Bone marrow (tissue), 2 donors: ENCODE measurements at regions not wholly inside any gene's neighbourhood (a gene's known extent, or its start where the extent isn't known, plus 50 kb on each side); places are given as distances from the start of the nearest gene placed in this dataset.
"Not testable (repeated sequence)": the region's sequence is repeated elsewhere in the genome, so short reads cannot be mapped to it uniquely, and the experiment has no call there.

Source experiments
- DNase-seq, 2 donors: peaks; one replicate each; lab custom pipeline; 2025; lab: John Stamatoyannopoulos, UW

DNA sequence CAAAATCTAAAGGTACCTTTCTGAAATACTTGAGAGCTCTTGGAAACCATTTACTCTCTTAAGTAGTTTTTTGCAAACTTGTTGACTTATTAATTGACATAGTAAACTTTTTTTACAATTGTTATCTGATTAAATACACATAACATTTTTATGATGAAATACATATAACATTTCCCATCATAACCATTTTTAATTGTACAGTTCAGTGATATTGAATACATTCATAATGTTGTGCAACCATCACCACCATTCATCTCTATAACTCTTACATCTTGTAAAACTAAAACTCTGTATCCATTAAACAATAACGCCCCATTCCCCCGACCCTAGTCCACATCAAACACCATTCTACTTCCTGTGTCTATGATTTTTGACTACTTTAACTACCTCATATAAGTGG, 95.7 kb upstream of the ZNF648 start:
- no peak for DNase-seq

DNA sequence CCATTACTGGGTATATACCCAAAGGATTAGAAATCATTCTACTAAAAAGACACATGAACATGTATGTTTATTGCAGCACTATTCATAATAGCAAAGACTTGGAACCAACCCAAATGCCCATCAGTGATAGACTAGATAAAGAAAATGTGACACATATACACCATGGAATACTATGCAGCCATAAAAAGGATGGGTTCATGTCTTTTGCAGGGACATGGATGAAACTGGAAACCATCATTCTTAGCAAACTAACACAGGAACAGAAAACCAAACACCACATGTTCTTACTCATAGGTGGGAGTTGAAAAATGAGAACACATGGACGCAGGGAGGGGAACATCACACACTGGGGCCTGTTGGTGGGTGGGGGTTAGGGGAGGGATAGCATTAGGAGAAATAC, 92.9 kb upstream of the ZNF648 start:
- not testable (repeated sequence) for DNase-seq

DNA sequence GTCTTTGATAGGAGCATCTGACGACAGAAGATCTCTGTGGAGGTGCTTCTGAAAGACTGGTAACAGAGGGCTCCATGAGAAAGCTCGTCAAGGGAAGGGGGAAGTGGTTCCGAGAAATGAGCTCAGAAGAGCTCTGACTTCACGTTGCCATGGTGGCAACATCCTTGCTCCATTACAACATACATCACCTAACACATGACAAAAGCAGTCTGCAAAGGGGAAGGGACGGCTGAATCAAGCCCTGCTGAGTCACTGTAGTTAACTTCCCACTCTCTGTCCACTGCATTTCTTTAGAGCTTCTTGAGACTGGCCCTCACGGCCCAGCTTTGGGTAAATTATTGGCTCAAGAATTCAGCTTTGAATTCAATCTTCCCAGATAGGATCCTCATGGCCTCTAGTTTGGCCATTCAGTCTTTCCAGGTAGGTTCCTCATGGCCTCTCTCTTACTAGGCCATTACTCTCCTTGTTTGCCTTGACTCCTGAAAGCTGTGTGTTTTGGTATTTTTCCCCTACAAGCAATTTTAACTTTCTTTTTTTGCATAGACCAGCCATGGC, 88.0 kb upstream of the ZNF648 start:
- peak; percentile 29 to 77 for DNase-seq

DNA sequence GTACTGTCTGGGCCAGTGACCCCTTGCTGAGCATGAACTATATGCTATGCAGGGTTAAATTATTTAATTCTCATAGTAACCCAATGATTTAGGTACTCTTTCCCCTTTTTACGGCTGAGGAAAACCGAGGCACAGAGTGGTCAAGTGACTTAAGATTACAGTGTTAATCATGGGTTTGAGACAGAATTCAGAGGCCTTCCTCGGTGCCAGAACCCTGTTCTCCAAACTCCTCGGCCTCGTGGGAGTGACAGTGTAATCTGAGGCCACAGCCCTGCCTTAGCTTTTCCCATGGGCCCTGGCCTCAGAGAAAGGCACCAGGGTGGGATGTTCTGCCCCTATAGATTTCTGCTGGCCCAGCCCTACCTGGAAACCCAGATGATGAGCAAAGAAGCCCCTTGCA, 86.4 kb upstream of the ZNF648 start:
- no peak for DNase-seq

DNA sequence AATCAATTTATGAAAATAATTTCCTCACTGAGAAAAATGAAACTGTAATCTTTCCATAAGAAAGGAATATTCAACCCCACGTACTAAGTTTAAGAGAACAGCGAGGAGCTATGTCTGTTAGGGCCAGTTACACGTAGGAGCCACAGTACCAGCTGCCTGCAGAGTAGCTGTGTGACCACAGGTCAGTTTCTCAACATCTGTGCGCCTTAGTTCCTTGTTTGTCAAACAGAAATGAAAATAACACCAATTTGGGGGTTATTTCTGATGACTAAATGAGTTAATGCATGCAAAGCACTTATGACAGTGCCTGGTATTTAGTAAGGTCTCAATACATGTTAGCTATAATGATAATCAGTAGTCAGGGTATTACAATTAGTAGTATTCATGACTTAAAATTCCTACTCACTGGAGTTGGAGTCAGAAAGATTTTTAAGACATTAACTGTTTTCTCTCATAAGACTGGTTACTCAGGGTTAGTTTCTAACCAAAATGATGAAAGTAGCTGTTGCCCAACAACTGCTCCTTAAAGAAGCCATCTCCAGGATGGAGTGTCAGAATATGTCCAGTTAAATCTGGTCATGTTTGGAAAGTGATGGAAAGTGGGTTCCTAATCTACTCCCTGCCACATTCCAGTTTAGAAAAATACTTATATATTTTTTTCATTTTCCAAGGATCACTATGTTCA, 85.8 kb upstream of the ZNF648 start:
- DNase-seq = no peak

DNA sequence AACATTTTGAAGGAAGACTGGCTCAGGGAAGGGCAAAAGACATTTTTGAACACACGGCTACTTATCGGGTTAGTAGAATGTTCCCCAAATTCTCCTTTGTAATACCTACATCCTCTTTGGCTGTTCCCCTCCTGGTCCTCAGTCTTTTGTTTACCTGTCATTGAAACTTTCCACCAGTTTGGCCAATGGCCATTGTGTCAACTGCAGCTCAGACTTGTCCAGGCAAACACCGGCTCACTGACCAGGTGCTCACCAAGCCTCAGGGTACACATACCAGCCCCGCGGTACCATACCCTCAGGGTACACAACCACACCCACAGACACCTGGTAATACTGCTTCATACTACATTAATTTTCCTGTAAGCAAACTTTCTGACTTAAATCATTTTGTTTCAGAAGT, 84.8 kb upstream of the ZNF648 start:
- DNase-seq = no peak

- DNase-seq = no peak
Measured at GRCh38 chr1:182145441-182145840, 83.9 kb upstream of the ZNF648 start.

DNA sequence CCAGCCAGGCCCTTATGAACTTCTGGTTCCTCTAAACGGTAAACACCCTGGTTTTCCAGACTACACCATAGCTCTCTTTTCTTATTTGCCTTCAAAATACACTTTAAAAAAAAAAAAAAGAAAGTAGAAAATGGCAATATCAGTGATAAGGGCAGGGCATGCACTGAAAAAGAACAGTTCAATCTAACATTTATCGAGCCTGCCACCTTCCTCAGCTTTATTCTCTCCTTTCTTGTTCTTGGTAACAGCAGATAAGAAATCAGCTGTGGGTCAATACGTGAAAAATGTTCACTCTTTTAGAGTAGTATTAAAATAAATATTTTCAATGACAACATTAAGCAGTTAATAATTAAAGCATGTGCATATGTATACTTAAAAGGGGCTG, 83.1 kb upstream of the ZNF648 start:
- no peak for DNase-seq

- DNase-seq = peak; percentile 46 to 66
Measured at GRCh38 chr1:182143825-182144645, 82.5 kb upstream of the ZNF648 start.

- DNase-seq = peak; percentile 71 to 79
Measured at GRCh38 chr1:182143154-182143657, 81.7 kb upstream of the ZNF648 start.

DNA sequence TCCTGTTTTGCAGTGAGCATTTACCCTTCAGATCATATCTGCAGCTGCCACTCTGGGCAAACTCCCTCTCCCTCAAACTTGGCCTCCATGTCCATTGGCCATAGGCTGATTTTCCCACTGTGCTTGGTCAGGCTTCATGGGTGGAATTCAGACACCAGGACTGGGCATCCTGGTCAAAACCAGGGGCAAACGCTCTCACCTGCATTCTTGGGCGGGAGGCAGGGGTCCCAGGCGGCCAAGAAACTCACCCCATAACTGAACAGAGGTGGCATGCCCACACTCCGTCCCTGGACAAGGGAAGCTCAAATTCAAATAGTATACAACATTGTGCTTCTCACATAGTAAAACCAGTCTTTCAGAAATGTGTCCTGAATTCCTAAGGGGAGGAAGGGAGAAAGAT, 81.1 kb upstream of the ZNF648 start:
- no peak for DNase-seq

DNA sequence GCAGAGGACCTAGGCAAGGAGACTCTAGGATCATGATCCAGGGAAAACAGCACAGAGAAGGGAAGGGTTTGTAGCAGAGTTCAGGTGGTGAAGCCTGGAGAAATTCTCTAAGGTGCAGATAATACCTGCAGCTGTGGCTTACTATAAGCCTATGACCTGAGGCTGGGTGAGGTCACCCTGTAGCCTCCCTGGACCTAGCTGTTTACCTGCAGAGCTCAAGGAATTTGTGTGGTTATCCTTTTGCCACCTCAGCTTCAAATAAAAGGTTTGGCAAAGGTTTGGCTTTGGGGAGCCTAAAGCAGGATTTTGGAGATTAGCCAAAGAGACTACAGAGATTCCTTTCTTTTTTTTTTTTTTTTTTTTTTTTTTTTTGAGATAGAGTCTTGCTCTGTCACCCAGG, 79.5 kb upstream of the ZNF648 start:
- DNase-seq = no peak

DNA sequence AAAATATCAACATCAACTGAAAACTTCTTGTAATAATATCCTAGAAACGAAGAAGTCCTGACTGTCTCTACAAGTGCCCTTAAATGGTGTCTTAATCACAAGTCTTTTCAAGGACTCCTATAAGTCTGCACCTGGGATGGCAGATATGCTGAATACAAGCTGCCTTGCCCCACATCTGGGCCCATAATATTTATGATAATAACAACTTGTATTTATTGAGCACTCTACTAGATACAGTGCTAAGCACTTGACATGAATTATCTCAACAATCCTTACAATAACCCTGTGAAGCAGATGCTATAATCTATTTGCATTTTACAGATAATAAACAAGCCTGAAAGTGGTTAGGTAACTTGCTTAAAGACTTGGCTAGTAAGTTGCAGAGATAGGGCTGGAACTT, 78.0 kb upstream of the ZNF648 start:
- no peak for DNase-seq

DNA sequence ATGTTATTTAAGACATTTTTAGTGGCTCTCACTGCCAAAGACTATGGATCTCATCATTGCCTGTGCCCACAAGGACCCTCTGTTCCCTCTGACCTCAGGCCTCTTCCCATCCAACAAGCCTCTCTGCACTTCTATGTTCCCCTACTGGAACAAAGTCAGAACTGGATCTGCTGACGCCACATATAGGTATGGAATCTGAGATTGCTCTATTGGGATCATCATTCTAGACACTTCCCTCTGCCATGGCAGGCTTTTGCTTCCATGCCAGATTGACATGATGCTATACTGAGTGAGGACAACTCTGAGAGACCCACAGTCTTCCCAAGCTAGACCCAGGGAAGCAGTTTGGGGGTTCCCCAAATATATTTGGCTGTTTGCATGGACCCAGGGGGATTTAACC, 76.0 kb upstream of the ZNF648 start:
- DNase-seq = no peak

GRCh38 chr1:182135946-182136345, 74.4 kb upstream of the ZNF648 start:
- DNase-seq = no peak

DNA sequence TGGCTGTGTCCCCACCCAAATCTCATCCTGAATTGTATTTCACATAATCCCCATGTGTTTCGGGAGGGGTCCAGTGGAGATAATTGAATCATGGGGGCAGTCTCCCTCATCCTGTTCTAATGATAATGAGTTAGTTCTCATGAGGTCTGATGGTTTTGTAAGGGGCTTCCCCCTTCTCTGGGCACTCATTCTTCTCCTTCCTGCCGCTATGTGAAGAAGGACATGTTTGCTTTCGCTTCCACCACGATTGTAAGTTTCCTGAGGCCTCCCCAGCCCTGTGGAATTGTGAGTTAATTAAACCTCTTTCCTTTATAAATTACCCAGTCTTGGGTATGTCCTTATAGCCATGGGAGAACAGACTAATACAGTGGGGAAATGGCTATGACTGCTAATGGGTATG, 72.7 kb upstream of the ZNF648 start:
- no peak for DNase-seq

- no peak for DNase-seq
Measured at GRCh38 chr1:182133181-182133580, 71.7 kb upstream of the ZNF648 start.

DNA sequence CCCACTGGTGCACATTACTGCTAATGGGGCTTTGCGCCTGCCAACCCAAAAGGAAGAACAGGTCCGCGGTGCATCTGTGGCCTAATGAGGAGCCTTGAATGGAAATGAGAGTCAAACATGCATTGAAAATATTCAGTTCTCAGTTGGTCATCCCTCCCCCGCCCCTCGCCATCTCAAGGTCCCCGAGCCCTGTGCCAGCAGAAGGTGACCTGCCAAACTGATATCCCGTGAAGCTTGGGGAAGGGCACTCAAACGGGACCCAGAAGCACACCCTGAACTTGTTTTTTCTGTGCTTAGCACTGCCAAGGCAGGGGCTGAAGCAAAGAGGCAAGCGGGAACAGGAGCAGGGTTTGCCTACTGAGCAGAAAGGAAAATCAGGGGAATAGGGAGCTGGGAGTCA, 67.9 kb upstream of the ZNF648 start:
- DNase-seq = no peak

DNA sequence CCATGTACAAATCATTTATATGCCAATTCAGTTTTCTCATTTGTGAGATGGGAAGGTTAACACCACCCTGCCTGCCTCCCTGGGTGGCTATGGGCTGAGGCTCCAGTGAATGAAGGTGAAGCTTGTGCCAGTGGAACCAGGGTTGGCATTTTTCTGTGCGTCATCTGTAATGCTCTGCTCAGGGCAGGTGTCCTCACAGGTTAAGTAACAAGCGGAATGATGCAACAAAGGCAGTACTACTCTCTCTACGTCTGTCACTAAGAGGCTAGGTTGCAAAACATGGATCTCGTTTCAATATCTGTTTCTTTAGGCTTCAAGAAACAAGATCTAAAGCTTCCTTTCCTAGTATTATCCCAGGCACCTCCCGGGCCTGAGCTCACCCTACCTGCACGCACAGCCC, 67.0 kb upstream of the ZNF648 start:
- no peak for DNase-seq

DNA sequence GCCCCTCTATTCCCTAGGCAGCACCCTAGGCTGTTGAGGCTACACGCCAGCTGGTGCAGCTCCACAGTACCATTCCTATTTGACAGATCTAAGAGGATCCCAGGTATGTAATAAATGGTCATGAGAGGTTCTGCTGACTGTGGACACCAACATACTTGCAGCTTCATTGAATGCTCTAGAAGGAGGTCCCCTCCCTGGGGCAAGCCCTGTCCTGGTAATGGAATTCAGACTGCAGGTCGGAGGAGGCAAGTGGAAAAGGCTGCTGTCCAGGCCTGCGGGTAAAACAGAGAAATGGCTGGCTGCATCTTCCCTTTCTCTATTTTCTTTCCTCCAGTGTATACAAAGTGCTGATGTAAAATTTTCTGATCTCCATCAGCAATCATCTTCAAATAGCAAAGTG, 66.1 kb upstream of the ZNF648 start:
- DNase-seq = no peak

- no peak for DNase-seq
Measured at GRCh38 chr1:182126272-182126800, 64.8 kb upstream of the ZNF648 start.

DNA sequence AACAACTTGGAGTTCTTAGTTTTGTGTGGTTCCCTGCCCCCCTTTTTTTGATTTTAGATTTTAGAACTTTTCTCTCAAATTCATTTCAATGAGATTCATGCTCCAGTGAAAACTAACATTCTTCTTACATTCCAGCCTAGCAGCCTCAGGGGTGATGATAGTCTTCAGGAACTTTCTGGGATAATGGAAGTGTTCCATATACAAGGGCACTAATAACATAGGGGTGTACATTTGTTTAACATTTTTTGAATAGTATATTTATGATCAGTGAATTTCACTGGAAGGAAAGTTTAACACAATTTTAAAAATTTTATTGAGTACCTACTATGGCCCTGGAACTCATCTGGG, 61.4 kb upstream of the ZNF648 start:
- no peak for DNase-seq

DNA sequence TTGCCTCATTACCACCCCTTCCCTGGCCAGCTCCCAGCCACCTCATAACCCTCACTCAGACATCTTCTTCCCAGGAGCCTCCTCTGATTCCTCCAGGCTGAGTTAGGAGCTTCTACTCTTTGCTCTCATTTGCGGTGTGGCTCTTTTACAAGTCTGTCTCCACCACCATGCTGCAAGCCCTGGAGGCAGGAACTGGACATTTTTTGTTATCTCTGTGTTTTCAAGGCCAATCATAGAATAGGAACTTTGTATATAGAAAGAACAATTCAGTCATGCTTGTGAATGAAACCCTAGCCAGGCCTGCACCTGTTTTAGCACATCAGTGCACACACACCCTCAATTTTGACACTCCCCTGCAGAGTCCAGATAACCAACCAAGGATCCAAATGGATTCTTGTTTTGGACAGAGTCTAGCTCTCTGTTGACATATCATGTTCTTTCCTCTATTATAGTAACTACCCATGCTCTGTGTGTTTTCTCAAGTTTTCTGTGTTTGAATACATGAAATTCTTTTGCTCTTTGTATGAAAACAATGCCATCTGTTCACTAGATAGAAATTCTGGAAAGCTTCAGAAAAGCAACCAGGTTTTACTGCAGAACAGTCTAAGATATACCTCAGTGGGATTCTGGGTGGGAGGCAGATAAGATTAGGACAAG, 60.9 kb upstream of the ZNF648 start:
- no peak for DNase-seq
